ENCODE measurements at regions not wholly inside any gene's neighbourhood (a gene's known extent, or its start where the extent isn't known, plus 50 kb on each side); places are given as distances from the start of the nearest gene placed in this dataset.

GRCh38 chr4:123786163-123786915, 389.7 kb downstream of the SPRY1 start:
- TF ChIP-seq CTCF (IDR thresholded peaks at IDR 0.05; ENCODE audit: insufficient read depth, low read depth, low read length, missing control alignments): no peak

GRCh38 chr4:123786920-123787319, 390.3 kb downstream of the SPRY1 start:
- DNase-seq (ENCODE audit: low read depth): peak; percentile 52
- H3K4me3 ChIP-seq (ENCODE audit: low read depth, low read length): no peak overlapping the region
- no peak for TF ChIP-seq CTCF (IDR thresholded peaks at IDR 0.05; ENCODE audit: insufficient read depth, low read depth, low read length, missing control alignments)

More at GRCh38 chr4:123786163-123786915, 389.7 kb downstream of the SPRY1 start:
- no peak for DNase-seq (ENCODE audit: low read depth)
- no peak overlapping the region for H3K4me3 ChIP-seq (ENCODE audit: low read depth, low read length)

- no peak for DNase-seq (ENCODE audit: low read depth)
These were observed 391.0 kb downstream of the SPRY1 start for GRCh38 chr4:123787512-123788080.

GRCh38 chr4:123788577-123788976, 392.0 kb downstream of the SPRY1 start:
- no peak overlapping the region for H3K4me3 ChIP-seq (ENCODE audit: low read depth, low read length)
- DNase-seq (ENCODE audit: low read depth): no peak
- TF ChIP-seq CTCF (IDR thresholded peaks at IDR 0.05; ENCODE audit: insufficient read depth, low read depth, low read length, missing control alignments): no peak

More at GRCh38 chr4:123787512-123788080, 391.0 kb downstream of the SPRY1 start:
- H3K4me3 ChIP-seq (ENCODE audit: low read depth, low read length): no peak overlapping the region
- TF ChIP-seq CTCF (IDR thresholded peaks at IDR 0.05; ENCODE audit: insufficient read depth, low read depth, low read length, missing control alignments): no peak

- H3K4me3 ChIP-seq (ENCODE audit: low read depth, low read length): no peak overlapping the region
- no peak for DNase-seq (ENCODE audit: low read depth)
- no peak for TF ChIP-seq CTCF (IDR thresholded peaks at IDR 0.05; ENCODE audit: insufficient read depth, low read depth, low read length, missing control alignments)
These were observed 394.1 kb downstream of the SPRY1 start for GRCh38 chr4:123790681-123791080.

- DNase-seq (ENCODE audit: low read depth): no peak
- no peak for TF ChIP-seq CTCF (IDR thresholded peaks at IDR 0.05; ENCODE audit: insufficient read depth, low read depth, low read length, missing control alignments)
- no peak overlapping the region for H3K4me3 ChIP-seq (ENCODE audit: low read depth, low read length)
These were observed 405.6 kb downstream of the SPRY1 start for GRCh38 chr4:123802082-123802645.

Data from GM12865 (cell line).